KMS-11 (cell line): ENCODE measurements at regions not wholly inside any gene's neighbourhood (a gene's known extent, or its start where the extent isn't known, plus 50 kb on each side); places are given as distances from the start of the nearest gene placed in this dataset.

ENCODE experiments used
- H2AFZ ChIP-seq: fragments of 200-600 bp; sonication (generic); 2 replicates; pipeline ENCODE4 v1.6.1; 2016; ENCODE audit warnings: antibody characterized with exemption, mixed run types, low read depth
- H3K27ac ChIP-seq: fragments of 200-600 bp; sonication (generic); 2 replicates; pipeline ENCODE4 v1.6.1; 2016; ENCODE audit warnings: mild to moderate bottlenecking, mixed run types
- H3K27me3 ChIP-seq: fragments of 200-600 bp; sonication (generic); 2 replicates; pipeline ENCODE4 v1.6.1; 2017; ENCODE audit warnings: mild to moderate bottlenecking, low read depth, mixed run types, moderate library complexity; ENCODE audit not compliant: insufficient read depth
- H3K36me3 ChIP-seq: fragments of 200-600 bp; sonication (generic); 2 replicates; pipeline ENCODE4 v1.6.1; 2017; ENCODE audit warnings: mild to moderate bottlenecking, mixed run types; ENCODE audit not compliant: insufficient read depth
- H3K4me1 ChIP-seq: fragments of 200-600 bp; sonication (generic); 2 replicates; pipeline ENCODE4 v1.6.1; 2016; ENCODE audit warnings: mild to moderate bottlenecking, low read depth, mixed run types; ENCODE audit not compliant: poor library complexity, severe bottlenecking
- H3K4me2 ChIP-seq: fragments of 200-600 bp; sonication (generic); 2 replicates; pipeline ENCODE4 v1.7.0; 2016; ENCODE audit warnings: mild to moderate bottlenecking, mixed run types
- H3K4me3 ChIP-seq: fragments of 200-600 bp; sonication (generic); IDR thresholded peaks from 2 replicates; pipeline ENCODE4 v1.6.1; 2017; ENCODE audit warnings: low read depth, low read length, mixed read lengths; ENCODE audit not compliant: insufficient read depth
- H3K79me2 ChIP-seq: fragments of 200-600 bp; sonication (generic); 2 replicates; pipeline ENCODE4 v1.6.1; 2016; ENCODE audit warnings: low read depth, mixed run types; ENCODE audit not compliant: insufficient read depth
- H3K9ac ChIP-seq: fragments of 200-600 bp; sonication (generic); 2 replicates; pipeline ENCODE4 v1.6.1; 2016; ENCODE audit warnings: mild to moderate bottlenecking, mixed run types
- H4K20me1 ChIP-seq: fragments of 200-600 bp; sonication (generic); 2 replicates; pipeline ENCODE4 v1.6.1; 2016; ENCODE audit warnings: mild to moderate bottlenecking, mixed run types; ENCODE audit not compliant: insufficient read depth
- CTCF ChIP-seq: fragments of 200-600 bp; sonication (generic); conservative IDR thresholded peaks from 2 replicates; pipeline ENCODE4 v1.6.1; 2017; ENCODE audit warnings: low read depth, mild to moderate bottlenecking, antibody characterized with exemption, low read length, moderate library complexity, mixed read lengths

- Histone ChIP-seq H3K4me3 (no peak overlapping the region), H4K20me1 (no peaks in the 10 kb centered on the region), H3K27ac (no peak overlapping the region), H3K79me2 (no peaks in the 10 kb centered on the region), H2AFZ (no peak overlapping the region), H3K36me3 (no peaks in the 10 kb centered on the region), H3K27me3 (no peaks in the 10 kb centered on the region), H3K4me1 (no peaks in the 10 kb centered on the region), H3K9ac (no peak overlapping the region), H3K4me2 (no peak overlapping the region)
- TF ChIP-seq CTCF, result no peak
These were observed 232.4 kb downstream of the BMP7 start for GRCh38 chr20:57034001-57034400.

DNA sequence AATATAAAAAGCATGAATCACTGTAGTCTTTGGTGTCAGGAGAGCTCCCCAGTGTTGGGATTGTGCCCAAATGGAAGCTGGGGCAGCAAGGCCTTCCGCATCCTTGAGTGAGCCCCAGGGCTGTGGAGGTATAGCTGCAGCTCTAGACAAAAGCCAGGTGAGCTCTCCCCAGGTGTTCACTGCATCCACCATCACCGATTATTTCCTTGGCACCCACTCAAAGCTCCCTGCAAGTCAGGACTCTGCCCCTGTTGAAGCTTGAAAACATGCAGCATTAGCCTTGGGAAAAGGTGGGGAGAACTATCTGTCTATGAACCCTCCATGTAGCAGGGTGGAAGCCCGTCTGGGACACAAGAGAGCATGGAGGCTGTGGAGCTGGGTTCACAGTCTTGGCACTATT lies 228.8 kb downstream of the BMP7 start:
- H3K4me2 ChIP-seq, result no peak overlapping the region
- no peaks in the 10 kb centered on the region for H3K27me3 ChIP-seq
- no peak overlapping the region for H3K27ac ChIP-seq
- no peak for TF ChIP-seq CTCF
- no peak overlapping the region for H2AFZ ChIP-seq
- no peak overlapping the region for H3K4me3 ChIP-seq
- no peaks in the 10 kb centered on the region for H3K36me3 ChIP-seq
- H3K9ac ChIP-seq, result no peak overlapping the region
- H4K20me1 ChIP-seq, result no peaks in the 10 kb centered on the region
- H3K4me1 ChIP-seq, result no peaks in the 10 kb centered on the region
- H3K79me2 ChIP-seq, result no peaks in the 10 kb centered on the region

DNA sequence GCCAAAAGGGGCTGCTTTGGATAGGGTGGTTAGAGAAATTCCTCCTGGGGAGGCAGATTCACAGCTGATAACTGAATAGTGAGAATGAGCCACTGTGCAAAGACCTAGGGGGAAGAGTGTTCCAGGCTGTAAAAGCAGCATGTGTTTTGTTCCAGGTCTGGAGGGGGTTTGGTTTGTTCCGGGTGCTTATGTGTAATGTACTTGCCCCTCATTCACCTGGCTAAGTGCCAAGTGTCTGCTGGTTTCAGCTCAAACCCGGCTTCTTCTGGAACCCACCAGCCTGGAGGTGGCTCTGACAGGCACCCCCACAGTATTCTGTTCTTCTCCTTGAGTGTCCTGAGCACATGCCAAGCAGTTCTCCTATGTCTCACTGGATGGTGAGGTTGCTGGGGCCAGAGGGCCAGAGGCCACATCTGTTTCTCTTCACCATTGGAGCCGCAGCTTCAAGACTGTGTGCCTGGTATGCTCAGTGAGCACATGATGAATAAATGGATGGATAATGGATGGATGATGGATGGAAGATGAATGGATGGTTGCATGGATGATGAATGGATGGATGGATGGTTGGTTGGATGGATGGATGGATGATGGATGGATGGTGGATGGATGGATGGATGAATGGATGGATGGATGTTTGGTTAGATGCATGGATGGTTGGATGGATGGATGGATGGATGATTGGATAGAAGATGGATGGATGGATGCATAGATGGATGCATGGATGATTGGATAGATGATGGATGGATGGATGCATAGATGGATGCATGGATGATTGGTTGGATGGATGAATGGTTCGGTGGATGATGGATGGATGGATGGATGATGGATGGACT lies 227.6 kb downstream of the BMP7 start:
- Histone ChIP-seq H3K79me2 (no peaks in the 10 kb centered on the region), H2AFZ (no peak overlapping the region), H3K4me1 (no peaks in the 10 kb centered on the region), H3K36me3 (no peaks in the 10 kb centered on the region), H3K4me3 (no peak overlapping the region), H3K9ac (no peak overlapping the region), H4K20me1 (no peaks in the 10 kb centered on the region), H3K27ac (no peak overlapping the region), H3K4me2 (no peak overlapping the region), H3K27me3 (no peaks in the 10 kb centered on the region)
- no peak for TF ChIP-seq CTCF

GRCh38 chr20:57040466-57040865 lies 226.0 kb downstream of the BMP7 start:
- Histone ChIP-seq H3K9ac (no peak overlapping the region), H3K4me2 (no peak overlapping the region), H3K4me3 (no peak overlapping the region), H3K27me3 (no peaks in the 10 kb centered on the region), H4K20me1 (no peaks in the 10 kb centered on the region), H3K79me2 (no peaks in the 10 kb centered on the region), H2AFZ (no peak overlapping the region), H3K27ac (no peak overlapping the region), H3K4me1 (no peaks in the 10 kb centered on the region), H3K36me3 (no peaks in the 10 kb centered on the region)
- TF ChIP-seq CTCF, result no peak
